Psoas muscle (tissue), 7 donors: ENCODE measurements at regions not wholly inside any gene's neighbourhood (a gene's known extent, or its start where the extent isn't known, plus 50 kb on each side); places are given as distances from the start of the nearest gene placed in this dataset.
A peak's percentile ranks its signal among the peaks of the same experiment; 100 is the strongest.

ENCODE experiments used
- ATAC-seq, 4 donors: fragments of 200-7000 bp; cut with Tn5 transposase; one replicate each; pipeline ENCODE4 v1.9.1; 2020; ENCODE audit warnings: moderate library complexity in 3 of 4, mild to moderate bottlenecking in 2 of 4
- DNase-seq, 2 donors: peaks; one replicate each; pipeline ENCODE4 v3.0.0-alpha.2; 2020
- H3K27ac ChIP-seq: fragments of 200-600 bp; one replicate; pipeline ENCODE4 v1.8.0; 2022
- H3K27me3 ChIP-seq, 3 donors: fragments of 200-600 bp in 1 of 3; one replicate each; pipeline versions ENCODE4 v1.6.1 to v1.8.0; 2013 to 2022; ENCODE audit warnings: low read length in 2 of 3, mild to moderate bottlenecking in 2 of 3, moderate library complexity in 1 of 3; ENCODE audit not compliant: insufficient read depth in 3 of 3
- H3K36me3 ChIP-seq, 2 donors: fragments of 200-600 bp in 1 of 2; one replicate each; pipeline versions ENCODE4 v1.6.1 to v1.8.0; 2013 to 2022; ENCODE audit warnings: low read depth in 1 of 2, mild to moderate bottlenecking in 1 of 2, moderate library complexity in 1 of 2; ENCODE audit not compliant: insufficient read depth in 1 of 2
- H3K4me1 ChIP-seq: fragments of 200-600 bp; one replicate; pipeline ENCODE4 v1.8.0; 2022
- H3K4me3 ChIP-seq: fragments of 200-600 bp; one replicate; pipeline ENCODE4 v1.8.0; 2022; ENCODE audit warnings: mild to moderate bottlenecking
- H3K9me3 ChIP-seq: fragments of 200-600 bp; one replicate; pipeline ENCODE4 v1.8.0; 2022
- WGBS, 3 donors: extraction: QIAGEN DNeasy Blood & Tissue Kit; methylation state at CpG; one replicate each; pipeline versions ENCODE4 v1.1.6 to v1.1.7; 2013; 5-methylcytosine and 5-hydroxymethylcytosine counted together
- intact Hi-C, 2 donors: fragments of 100-400 bp; cut with DNase I; formaldehyde crosslinking; loops; one replicate each; pipeline versions ENCODE4 v1.11.0 to v1.14.2; 2022
- TF ChIP-seq, protein P1 (sequence below): fragments of 200-600 bp; IDR thresholded peaks from one replicate; pipeline ENCODE4 v1.8.0; 2022; ENCODE audit warnings: antibody characterized with exemption
- donor health status: healthy with polysubstance abuse.
- donor health status: DM: no; HTN: no; CAD: no; lungs with moderate emphysema.
- donor health status: Bipolar disorder and iron deficiency.
- donor health status: healthy.
- donor health status: DM: yes; HTN: yes; CAD: no.
- donor health status: DM: no; HTN: no; CAD: no.
- donor health status: DM: yes; HTN: yes; CAD: no.

DNA sequence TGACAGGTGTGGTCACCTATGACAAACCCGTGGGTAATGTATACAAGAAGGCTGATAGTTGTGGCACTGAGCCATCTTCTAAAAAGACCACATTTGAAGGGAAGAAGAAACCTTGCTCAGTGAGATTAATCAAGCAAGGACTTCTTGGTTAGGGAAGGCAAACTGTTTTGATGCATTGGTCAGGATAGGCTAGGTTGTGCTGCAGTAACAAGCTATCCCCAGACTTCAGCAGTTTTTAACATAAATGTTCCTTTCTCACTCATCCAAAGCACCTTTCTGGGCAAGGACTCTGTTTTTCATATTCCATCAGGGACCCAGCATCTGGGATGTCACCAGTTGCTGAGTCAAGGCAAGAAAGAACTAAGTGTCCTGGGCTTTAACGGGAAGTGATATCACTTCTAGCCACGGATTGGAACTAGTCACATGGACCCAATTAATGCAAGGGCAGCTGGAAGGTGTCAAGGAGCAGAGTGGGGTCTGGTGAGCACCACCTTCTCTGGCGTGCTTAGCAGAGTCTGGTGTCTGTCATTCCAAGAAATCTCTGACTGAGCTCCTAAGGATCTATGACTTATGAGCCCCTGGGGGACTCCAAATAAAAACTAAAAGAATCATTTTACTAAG is 52.0 kb upstream of the CCL2 start:
- H3K9me3 ChIP-seq = no peaks in the 10 kb centered on the region
- no peak for DNase-seq
- TF ChIP-seq, protein P1, sequence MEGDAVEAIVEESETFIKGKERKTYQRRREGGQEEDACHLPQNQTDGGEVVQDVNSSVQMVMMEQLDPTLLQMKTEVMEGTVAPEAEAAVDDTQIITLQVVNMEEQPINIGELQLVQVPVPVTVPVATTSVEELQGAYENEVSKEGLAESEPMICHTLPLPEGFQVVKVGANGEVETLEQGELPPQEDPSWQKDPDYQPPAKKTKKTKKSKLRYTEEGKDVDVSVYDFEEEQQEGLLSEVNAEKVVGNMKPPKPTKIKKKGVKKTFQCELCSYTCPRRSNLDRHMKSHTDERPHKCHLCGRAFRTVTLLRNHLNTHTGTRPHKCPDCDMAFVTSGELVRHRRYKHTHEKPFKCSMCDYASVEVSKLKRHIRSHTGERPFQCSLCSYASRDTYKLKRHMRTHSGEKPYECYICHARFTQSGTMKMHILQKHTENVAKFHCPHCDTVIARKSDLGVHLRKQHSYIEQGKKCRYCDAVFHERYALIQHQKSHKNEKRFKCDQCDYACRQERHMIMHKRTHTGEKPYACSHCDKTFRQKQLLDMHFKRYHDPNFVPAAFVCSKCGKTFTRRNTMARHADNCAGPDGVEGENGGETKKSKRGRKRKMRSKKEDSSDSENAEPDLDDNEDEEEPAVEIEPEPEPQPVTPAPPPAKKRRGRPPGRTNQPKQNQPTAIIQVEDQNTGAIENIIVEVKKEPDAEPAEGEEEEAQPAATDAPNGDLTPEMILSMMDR = no peak
- H3K27me3 ChIP-seq = peaks cover 0 to 2% (median 0%) of the 10 kb centered on the region in 3 donors
- H3K4me1 ChIP-seq = no peaks in the 10 kb centered on the region
- intact Hi-C loops = loop anchor here in 1 of 2 donors (5.0 kb wide), 1 partner anchor 104 kb away; no protein-coding TSS in a partner anchor
- H3K4me3 ChIP-seq = no peak overlapping the region
- H3K36me3 ChIP-seq = no peaks in the 10 kb centered on the region
- peak in 1 of 4 donors; percentile 53 for ATAC-seq
- WGBS, 3 donors = 67 to 84% (median 69%) methylated on average over 4 of the region's 4 CpGs
- H3K27ac ChIP-seq = no peak overlapping the region

DNA sequence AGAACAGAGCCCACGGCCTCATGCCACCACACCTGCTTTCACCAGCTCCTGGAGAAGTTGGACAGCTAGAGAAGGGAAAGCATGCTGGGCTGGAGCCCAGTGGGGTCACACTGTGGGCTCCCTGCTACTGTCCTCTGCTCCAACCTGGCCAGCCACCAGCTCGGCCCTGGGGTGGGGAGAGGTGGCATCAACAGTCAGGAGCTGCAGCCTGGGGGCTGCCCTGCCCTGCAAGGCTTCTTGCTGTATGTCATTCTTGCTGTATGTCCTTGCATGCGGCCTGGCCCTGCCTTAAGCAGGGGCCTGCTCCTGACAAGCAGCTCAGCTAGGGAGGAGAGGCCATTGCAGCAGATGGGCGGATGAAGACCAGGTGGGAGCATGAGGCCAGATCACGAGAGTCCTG is 50.7 kb upstream of the CCL2 start:
- no peaks in the 10 kb centered on the region for H3K4me1 ChIP-seq
- H3K36me3 ChIP-seq = no peaks in the 10 kb centered on the region
- no peak overlapping the region for H3K27ac ChIP-seq
- H3K4me3 ChIP-seq = no peak overlapping the region
- WGBS, 3 donors = 88 to 95% (median 95%) methylated on average over 5 of the region's 5 CpGs
- ATAC-seq = no peak
- TF ChIP-seq, protein P1 = no peak
- no peak for DNase-seq
- H3K27me3 ChIP-seq = peaks cover 0 to 2% (median 0%) of the 10 kb centered on the region in 3 donors
- no peaks in the 10 kb centered on the region for H3K9me3 ChIP-seq
- intact Hi-C loops = loop anchor here in 1 of 2 donors (5.0 kb wide), 1 partner anchor 103 kb away; no protein-coding TSS in a partner anchor
